ENCODE measurements at regions not wholly inside any gene's neighbourhood (a gene's known extent, or its start where the extent isn't known, plus 50 kb on each side); places are given as distances from the start of the nearest gene placed in this dataset.

GRCh38 chr20:5433352-5433751, 116.6 kb upstream of the PROKR2 start:
- TF ChIP-seq, protein P1, sequence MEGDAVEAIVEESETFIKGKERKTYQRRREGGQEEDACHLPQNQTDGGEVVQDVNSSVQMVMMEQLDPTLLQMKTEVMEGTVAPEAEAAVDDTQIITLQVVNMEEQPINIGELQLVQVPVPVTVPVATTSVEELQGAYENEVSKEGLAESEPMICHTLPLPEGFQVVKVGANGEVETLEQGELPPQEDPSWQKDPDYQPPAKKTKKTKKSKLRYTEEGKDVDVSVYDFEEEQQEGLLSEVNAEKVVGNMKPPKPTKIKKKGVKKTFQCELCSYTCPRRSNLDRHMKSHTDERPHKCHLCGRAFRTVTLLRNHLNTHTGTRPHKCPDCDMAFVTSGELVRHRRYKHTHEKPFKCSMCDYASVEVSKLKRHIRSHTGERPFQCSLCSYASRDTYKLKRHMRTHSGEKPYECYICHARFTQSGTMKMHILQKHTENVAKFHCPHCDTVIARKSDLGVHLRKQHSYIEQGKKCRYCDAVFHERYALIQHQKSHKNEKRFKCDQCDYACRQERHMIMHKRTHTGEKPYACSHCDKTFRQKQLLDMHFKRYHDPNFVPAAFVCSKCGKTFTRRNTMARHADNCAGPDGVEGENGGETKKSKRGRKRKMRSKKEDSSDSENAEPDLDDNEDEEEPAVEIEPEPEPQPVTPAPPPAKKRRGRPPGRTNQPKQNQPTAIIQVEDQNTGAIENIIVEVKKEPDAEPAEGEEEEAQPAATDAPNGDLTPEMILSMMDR (IDR thresholded peaks at IDR 0.05; ENCODE audit: insufficient read depth, low read depth, low read length), result no peak
- no peak overlapping the region for H3K4me3 ChIP-seq (ENCODE audit: low read depth, low read length)

DNA sequence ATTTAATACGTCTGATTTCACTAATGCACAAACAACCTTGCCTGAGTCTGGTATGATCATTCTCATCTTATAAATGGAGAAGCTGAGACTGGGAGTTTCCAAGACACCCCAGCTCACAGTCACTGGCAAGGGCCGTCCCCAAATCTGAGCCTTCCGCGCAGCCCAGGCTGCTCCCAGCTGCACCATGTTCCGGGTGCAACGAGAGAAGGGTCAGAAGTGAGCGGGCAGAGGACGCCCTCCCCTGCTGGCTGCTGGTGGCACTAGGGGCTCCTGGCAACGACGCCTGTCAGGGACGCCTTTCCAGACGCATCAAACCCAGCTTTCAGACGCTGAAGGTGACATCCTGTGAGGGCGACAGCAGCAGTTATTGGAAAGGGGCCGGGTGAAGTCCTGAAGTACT, 115.3 kb upstream of the PROKR2 start:
- TF ChIP-seq, protein P1 (IDR thresholded peaks at IDR 0.05; ENCODE audit: insufficient read depth, low read depth, low read length), result no peak
- DNase-seq (ENCODE audit: low read depth), result no peak
- no peak overlapping the region for H3K4me3 ChIP-seq (ENCODE audit: low read depth, low read length)

More at GRCh38 chr20:5433352-5433751, 116.6 kb upstream of the PROKR2 start:
- no peak for DNase-seq (ENCODE audit: low read depth)

- DNase-seq (ENCODE audit: low read depth), result no peak
- TF ChIP-seq, protein P1 (IDR thresholded peaks at IDR 0.05; ENCODE audit: insufficient read depth, low read depth, low read length), result no peak
- no peak overlapping the region for H3K4me3 ChIP-seq (ENCODE audit: low read depth, low read length)
Measured at GRCh38 chr20:5430670-5431069, 113.9 kb upstream of the PROKR2 start.

DNA sequence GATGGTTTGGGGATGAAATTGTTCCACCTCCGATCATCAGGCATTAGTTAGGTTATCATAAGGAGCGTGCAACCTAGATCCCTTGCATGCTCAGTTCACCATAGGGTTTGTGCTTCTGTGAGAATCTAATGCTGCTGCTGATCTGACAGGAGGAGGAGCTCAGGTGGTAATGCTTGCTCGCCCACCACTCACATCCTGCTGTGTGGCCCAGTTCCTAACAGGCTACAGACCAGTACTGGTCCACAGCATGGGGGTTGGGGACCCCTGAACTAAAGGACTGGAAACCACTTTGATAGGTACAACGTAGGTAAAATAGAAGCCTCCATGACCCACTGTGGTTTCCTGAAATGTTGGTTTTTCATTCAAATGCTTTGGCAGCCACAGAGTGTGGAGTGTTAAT, 109.3 kb upstream of the PROKR2 start:
- no peak for DNase-seq (ENCODE audit: low read depth)
- H3K4me3 ChIP-seq (ENCODE audit: low read depth, low read length), result no peak overlapping the region

DNA sequence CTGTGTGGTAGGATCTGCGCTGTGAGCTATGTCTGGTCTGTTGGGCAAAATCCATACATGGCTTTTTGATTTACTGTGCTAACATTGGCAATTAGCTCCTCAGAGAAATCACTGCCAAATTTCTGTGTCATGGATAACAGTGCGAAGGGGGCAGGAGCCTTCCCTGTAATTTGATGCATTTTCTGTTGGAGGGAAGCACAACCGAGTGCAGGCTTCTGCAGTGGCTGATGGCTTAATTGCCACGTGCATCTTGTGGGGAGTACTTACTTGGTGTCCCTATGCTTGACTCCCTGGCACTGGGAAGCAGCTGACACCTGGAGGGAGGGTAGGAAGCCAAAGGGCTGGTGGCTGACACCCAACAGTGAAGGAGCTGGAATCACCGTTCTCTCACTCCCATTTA, 99.3 kb upstream of the PROKR2 start:
- no peak for DNase-seq (ENCODE audit: low read depth)
- no peak overlapping the region for H3K4me3 ChIP-seq (ENCODE audit: low read depth, low read length)
- TF ChIP-seq, protein P1 (IDR thresholded peaks at IDR 0.05; ENCODE audit: insufficient read depth, low read depth, low read length), result no peak

More for the DNA sequence above, 109.3 kb upstream of the PROKR2 start:
- TF ChIP-seq, protein P1 (IDR thresholded peaks at IDR 0.05; ENCODE audit: insufficient read depth, low read depth, low read length), result no peak

GRCh38 chr20:5413394-5413793, 96.6 kb upstream of the PROKR2 start:
- no peak for DNase-seq (ENCODE audit: low read depth)
- TF ChIP-seq, protein P1 (IDR thresholded peaks at IDR 0.05; ENCODE audit: insufficient read depth, low read depth, low read length), result no peak
- no peak overlapping the region for H3K4me3 ChIP-seq (ENCODE audit: low read depth, low read length)

DNA sequence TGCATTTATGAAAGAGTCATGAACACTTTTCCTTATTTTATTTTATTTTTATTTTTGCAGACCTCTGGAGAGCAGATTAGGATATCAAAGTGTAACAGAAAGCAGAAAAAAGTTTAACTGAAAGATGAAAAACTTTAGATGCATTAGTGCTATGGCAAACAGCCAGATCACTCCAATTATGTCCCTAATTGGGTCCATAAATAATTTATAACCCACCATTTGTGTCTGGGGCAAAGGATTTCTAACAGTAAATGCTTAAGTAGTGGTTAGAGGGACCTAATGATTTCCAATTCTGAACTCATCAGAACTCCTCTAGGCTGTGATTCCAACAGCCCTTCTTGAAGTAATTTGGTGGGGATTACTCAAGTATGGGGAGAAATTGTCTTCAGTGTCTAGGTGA, 93.7 kb upstream of the PROKR2 start:
- TF ChIP-seq, protein P1 (IDR thresholded peaks at IDR 0.05; ENCODE audit: insufficient read depth, low read depth, low read length), result no peak
- H3K4me3 ChIP-seq (ENCODE audit: low read depth, low read length), result no peak overlapping the region
- DNase-seq (ENCODE audit: low read depth), result no peak

All from fibroblast of villous mesenchyme (primary cell).